ENCODE measurements at regions not wholly inside any gene's neighbourhood (a gene's known extent, or its start where the extent isn't known, plus 50 kb on each side); places are given as distances from the start of the nearest gene placed in this dataset.

GRCh38 chr4:42328978-42329377, 68.3 kb upstream of the SHISA3 start:
- DNase-seq (ENCODE audit: low read depth in 2 of 3, low spot score in 2 of 3), result no peak

GRCh38 chr4:42329421-42329820, 67.9 kb upstream of the SHISA3 start:
- no peak for DNase-seq (ENCODE audit: low read depth in 2 of 3, low spot score in 2 of 3)

GRCh38 chr4:42330002-42330592, 67.2 kb upstream of the SHISA3 start:
- no peak for DNase-seq (ENCODE audit: low read depth in 2 of 3, low spot score in 2 of 3)

- no peak for DNase-seq (ENCODE audit: low read depth in 2 of 3, low spot score in 2 of 3)
These were observed 66.2 kb upstream of the SHISA3 start for GRCh38 chr4:42331040-42331439.

GRCh38 chr4:42331914-42332368, 65.3 kb upstream of the SHISA3 start:
- DNase-seq (ENCODE audit: low read depth in 2 of 3, low spot score in 2 of 3), result no peak

- no peak for DNase-seq (ENCODE audit: low read depth in 2 of 3, low spot score in 2 of 3)
These were observed 57.3 kb upstream of the SHISA3 start for GRCh38 chr4:42339935-42340406.

GRCh38 chr4:42341518-42342026, 55.7 kb upstream of the SHISA3 start:
- DNase-seq (ENCODE audit: low read depth in 2 of 3, low spot score in 2 of 3), result no peak

GRCh38 chr4:42342459-42342858, 54.8 kb upstream of the SHISA3 start:
- no peak for DNase-seq (ENCODE audit: low read depth in 2 of 3, low spot score in 2 of 3)

- DNase-seq (ENCODE audit: low read depth in 2 of 3, low spot score in 2 of 3), result no peak
These were observed 53.0 kb upstream of the SHISA3 start for GRCh38 chr4:42344309-42344708.

GRCh38 chr4:42344749-42345148, 52.5 kb upstream of the SHISA3 start:
- no peak for DNase-seq (ENCODE audit: low read depth in 2 of 3, low spot score in 2 of 3)

GRCh38 chr4:42345962-42346544, 51.2 kb upstream of the SHISA3 start:
- DNase-seq (ENCODE audit: low read depth in 2 of 3, low spot score in 2 of 3), result no peak

GRCh38 chr4:42347076-42347475, 50.2 kb upstream of the SHISA3 start:
- DNase-seq (ENCODE audit: low read depth in 2 of 3, low spot score in 2 of 3), result no peak

All from hematopoietic multipotent progenitor cell (in vitro differentiated cells).